SH-SY5Y (cell line): ENCODE measurements at regions not wholly inside any gene's neighbourhood (a gene's known extent, or its start where the extent isn't known, plus 50 kb on each side); places are given as distances from the start of the nearest gene placed in this dataset.

ENCODE experiments used
- GATA2 ChIP-seq: IDR thresholded peaks from 2 replicates; pipeline ENCODE4 v1.6.1; 2011; ENCODE audit warnings: mild to moderate bottlenecking, low read depth, low read length
- GATA3 ChIP-seq: IDR thresholded peaks from 2 replicates; pipeline ENCODE4 v1.6.1; 2011; ENCODE audit warnings: low read depth, mild to moderate bottlenecking, low read length, moderate library complexity

GRCh38 chr2:221019668-221020067, 552.4 kb downstream of the EPHA4 start:
- no peak for TF ChIP-seq GATA2
- TF ChIP-seq GATA3: no peak
